ENCODE measurements at regions not wholly inside any gene's neighbourhood (a gene's known extent, or its start where the extent isn't known, plus 50 kb on each side); places are given as distances from the start of the nearest gene placed in this dataset.

- TF ChIP-seq CTCF (IDR thresholded peaks at IDR 0.05) (no peak), POLR2A (IDR thresholded peaks at IDR 0.05) (no peak)
These were observed 138.2 kb upstream of the RORB start for GRCh38 chr9:74358959-74359358.

All from heart left ventricle (tissue), 13 donors.